ENCODE measurements at regions not wholly inside any gene's neighbourhood (a gene's known extent, or its start where the extent isn't known, plus 50 kb on each side); places are given as distances from the start of the nearest gene placed in this dataset.

DNA sequence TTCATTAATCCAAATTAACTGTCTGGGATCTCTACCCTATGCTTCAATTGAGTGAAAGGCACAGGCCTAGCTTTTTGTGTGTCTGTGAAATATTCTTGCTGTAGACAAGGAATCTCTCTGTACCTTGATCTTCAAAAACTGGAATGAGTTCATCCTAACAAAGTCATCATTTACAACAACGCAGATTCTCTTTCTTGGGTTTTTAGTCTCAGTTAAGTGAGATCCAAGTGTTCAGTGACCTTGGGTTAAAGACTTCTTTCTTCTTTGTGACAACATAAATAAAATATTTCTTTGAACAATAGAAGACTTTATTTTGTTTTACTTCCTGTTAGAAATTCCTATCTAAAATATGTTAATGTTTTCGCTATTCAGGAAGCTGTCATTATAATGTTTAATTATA lies 192.2 kb upstream of the LMNTD1 start:
- H3K27me3 Mint-ChIP-seq, result peaks cover 2 to 12% of the 10 kb centered on the region in 2 donors

DNA sequence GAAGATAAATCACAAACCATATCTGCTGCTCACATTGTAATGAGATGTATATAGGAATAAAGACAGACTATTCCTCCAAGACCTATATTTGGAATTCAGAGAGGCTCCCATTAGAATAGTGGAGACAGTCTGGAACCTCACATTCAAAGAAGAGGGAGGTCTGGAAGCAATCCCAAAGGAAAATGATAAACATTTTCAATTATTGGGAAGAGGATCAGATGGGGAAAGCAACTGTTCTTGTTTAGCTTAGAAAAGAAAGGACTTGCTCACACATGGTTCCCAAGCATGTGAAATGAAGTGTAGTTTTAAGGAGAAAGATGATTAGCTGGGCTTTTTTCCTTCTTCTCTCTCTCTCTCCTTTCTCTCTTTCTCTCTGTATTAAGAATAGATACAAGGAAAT lies 193.0 kb upstream of the LMNTD1 start:
- Mint-ChIP-seq H3K4me1 (no peaks in the 10 kb centered on the region), H3K36me3 (no peaks in the 10 kb centered on the region), H3K27ac (no peak overlapping the region), H3K4me3 (no peak overlapping the region), H3K27me3 (peaks cover 0 to 15% of the 10 kb centered on the region in 2 donors), H3K9me3 (no peaks in the 10 kb centered on the region)
- H3K4me1 ChIP-seq (ENCODE audit: control insufficient read depth in 1 of 2, extremely low read depth in 1 of 2, insufficient read depth in 2 of 2, low read length in 2 of 2), result no peaks in the 10 kb centered on the region
- H3K9me3 ChIP-seq, result no peaks in the 10 kb centered on the region
- ATAC-seq (replicated peaks in 1 of 4) (no peak), DNase-seq (no peak)
- no peaks in the 10 kb centered on the region for H3K27me3 ChIP-seq (replicated peaks in 1 of 2; ENCODE audit: control insufficient read depth in 2 of 2, extremely low read depth in 1 of 2, insufficient read depth in 2 of 2, low read length in 1 of 2)
- no peak overlapping the region for H3K4me3 ChIP-seq (ENCODE audit: control insufficient read depth in 1 of 2, extremely low read depth in 1 of 2, low read length in 1 of 2)
- H3K36me3 ChIP-seq (ENCODE audit: control insufficient read depth in 2 of 2, extremely low read depth in 1 of 2, insufficient read depth in 1 of 2, low read length in 1 of 2), result no peaks in the 10 kb centered on the region
- POLR2A ChIA-PET, result interaction anchor here in 1 of 2 donors (0.6 kb wide), 1 partner anchor 532 kb away, joined by 6 read pairs; no protein-coding TSS in a partner anchor
- CTCF ChIA-PET, result no interaction called here
- no peak overlapping the region for H3K27ac ChIP-seq (ENCODE audit: low read length)

More for the DNA sequence above, 192.2 kb upstream of the LMNTD1 start:
- Histone ChIP-seq H3K4me3 (ENCODE audit: control insufficient read depth in 1 of 2, extremely low read depth in 1 of 2, low read length in 1 of 2) (no peak overlapping the region), H3K27ac (ENCODE audit: low read length) (no peak overlapping the region), H3K9me3 (no peaks in the 10 kb centered on the region), H3K4me1 (ENCODE audit: control insufficient read depth in 1 of 2, extremely low read depth in 1 of 2, insufficient read depth in 2 of 2, low read length in 2 of 2) (no peaks in the 10 kb centered on the region), H3K36me3 (ENCODE audit: control insufficient read depth in 2 of 2, extremely low read depth in 1 of 2, insufficient read depth in 1 of 2, low read length in 1 of 2) (no peaks in the 10 kb centered on the region), H3K27me3 (replicated peaks in 1 of 2; ENCODE audit: control insufficient read depth in 2 of 2, extremely low read depth in 1 of 2, insufficient read depth in 2 of 2, low read length in 1 of 2) (no peaks in the 10 kb centered on the region)
- Mint-ChIP-seq H3K4me1 (no peaks in the 10 kb centered on the region), H3K27ac (no peak overlapping the region), H3K36me3 (no peaks in the 10 kb centered on the region), H3K9me3 (no peaks in the 10 kb centered on the region), H3K4me3 (no peak overlapping the region)
- DNase-seq, result no peak
- ChIA-PET CTCF (no interaction called here), POLR2A (no interaction called here)
- ATAC-seq (replicated peaks in 1 of 4), result no peak
- WGBS (ENCODE audit: insufficient coverage), result no CpG with 5 or more reads among the region's 2 CpGs

DNA sequence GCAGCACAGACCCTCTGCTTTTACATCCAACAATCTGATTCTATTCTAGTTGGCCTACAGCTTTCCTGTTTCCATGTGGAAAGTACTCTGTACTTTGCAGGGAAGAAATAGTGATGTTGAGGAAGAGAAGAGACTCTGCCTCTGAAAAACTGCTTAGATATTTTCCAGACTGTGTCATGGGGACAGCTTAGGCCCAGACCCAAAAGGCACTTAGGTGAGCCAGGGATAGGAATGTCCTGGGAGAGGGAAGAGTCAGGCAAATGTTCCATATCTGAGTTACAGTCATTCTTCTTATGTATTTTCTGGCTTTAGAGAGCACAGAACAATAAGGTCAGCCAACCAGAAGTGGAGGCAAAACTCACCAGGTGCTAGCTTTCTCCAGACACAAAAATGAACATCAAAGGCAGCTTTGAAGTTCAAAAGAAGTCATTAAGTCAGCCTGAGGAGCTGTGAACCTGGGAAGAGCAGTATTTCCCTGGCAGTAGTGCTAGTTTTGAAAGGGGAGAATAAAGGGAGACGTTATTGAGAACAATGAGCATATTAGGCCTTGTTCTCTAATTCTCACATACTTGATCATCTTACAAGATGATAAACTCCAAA lies 199.7 kb upstream of the LMNTD1 start:
- Histone ChIP-seq H3K36me3 (ENCODE audit: control insufficient read depth in 2 of 2, extremely low read depth in 1 of 2, insufficient read depth in 1 of 2, low read length in 1 of 2) (no peaks in the 10 kb centered on the region), H3K27ac (ENCODE audit: low read length) (no peak overlapping the region), H3K4me1 (ENCODE audit: control insufficient read depth in 1 of 2, extremely low read depth in 1 of 2, insufficient read depth in 2 of 2, low read length in 2 of 2) (no peaks in the 10 kb centered on the region), H3K4me3 (ENCODE audit: control insufficient read depth in 1 of 2, extremely low read depth in 1 of 2, low read length in 1 of 2) (no peak overlapping the region), H3K27me3 (replicated peaks in 1 of 2; ENCODE audit: control insufficient read depth in 2 of 2, extremely low read depth in 1 of 2, insufficient read depth in 2 of 2, low read length in 1 of 2) (no peaks in the 10 kb centered on the region), H3K9me3 (no peaks in the 10 kb centered on the region)
- no peak for ATAC-seq (replicated peaks in 1 of 4)
- Mint-ChIP-seq H3K4me1 (no peaks in the 10 kb centered on the region), H3K27me3 (peaks cover 0 to 15% of the 10 kb centered on the region in 2 donors), H3K9me3 (no peaks in the 10 kb centered on the region), H3K36me3 (no peaks in the 10 kb centered on the region), H3K27ac (no peak overlapping the region), H3K4me3 (no peak overlapping the region)
- ChIA-PET CTCF (no interaction called here), POLR2A (no interaction called here)
- WGBS (ENCODE audit: insufficient coverage), result no CpG with 5 or more reads among the region's 1 CpG
- DNase-seq, result no peak

DNA sequence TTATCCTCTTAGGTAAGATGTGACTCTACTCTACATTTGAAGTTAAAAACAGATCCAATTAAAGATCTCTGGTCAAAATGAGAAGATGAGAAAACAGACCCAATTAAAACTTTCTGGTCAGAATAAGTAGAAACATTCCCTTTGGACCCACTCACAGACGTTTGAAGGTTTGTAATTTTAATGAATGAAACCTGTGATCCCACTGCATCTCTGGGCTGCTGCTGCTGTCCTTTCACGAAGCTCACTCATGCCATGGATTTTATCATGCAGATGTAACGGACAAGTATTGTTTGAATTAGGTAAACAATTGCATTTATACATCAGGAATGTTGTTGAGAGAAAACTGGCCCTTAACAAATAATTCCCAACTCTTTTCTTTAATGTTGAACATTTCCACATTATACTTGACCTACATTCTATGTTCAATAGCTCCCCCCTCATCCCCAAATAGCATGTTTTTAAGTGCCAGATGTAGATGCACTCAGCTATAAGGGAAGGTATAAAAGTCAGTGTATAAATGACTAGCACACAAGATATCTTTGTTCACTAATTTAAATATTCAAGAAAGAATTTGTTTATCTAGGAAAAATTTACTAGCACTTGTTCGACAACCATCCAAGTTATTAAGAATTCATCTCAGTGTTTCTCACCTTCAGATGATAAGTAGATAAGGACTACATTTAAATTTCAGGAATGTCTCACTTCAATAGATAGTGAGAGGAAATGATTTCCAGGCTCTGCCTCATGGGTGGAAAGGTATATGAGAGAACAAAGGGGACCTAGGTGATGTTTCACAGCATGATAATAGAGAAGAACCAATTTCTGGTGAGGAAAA lies 202.3 kb upstream of the LMNTD1 start:
- Mint-ChIP-seq H3K36me3 (no peaks in the 10 kb centered on the region), H3K9me3 (no peaks in the 10 kb centered on the region), H3K4me1 (no peaks in the 10 kb centered on the region), H3K4me3 (no peak overlapping the region), H3K27me3 (peaks cover 0 to 4% of the 10 kb centered on the region in 2 donors), H3K27ac (no peak overlapping the region)
- no peaks in the 10 kb centered on the region for H3K4me1 ChIP-seq (ENCODE audit: control insufficient read depth in 1 of 2, extremely low read depth in 1 of 2, insufficient read depth in 2 of 2, low read length in 2 of 2)
- H3K36me3 ChIP-seq (ENCODE audit: control insufficient read depth in 2 of 2, extremely low read depth in 1 of 2, insufficient read depth in 1 of 2, low read length in 1 of 2), result no peaks in the 10 kb centered on the region
- H3K27ac ChIP-seq (ENCODE audit: low read length), result no peak overlapping the region
- no CpG with 5 or more reads among the region's 4 CpGs for WGBS (ENCODE audit: insufficient coverage)
- ATAC-seq (replicated peaks in 1 of 4), result no peak
- ChIA-PET POLR2A (no interaction called here), CTCF (no interaction called here)
- no peaks in the 10 kb centered on the region for H3K9me3 ChIP-seq
- DNase-seq, result no peak
- H3K27me3 ChIP-seq (replicated peaks in 1 of 2; ENCODE audit: control insufficient read depth in 2 of 2, extremely low read depth in 1 of 2, insufficient read depth in 2 of 2, low read length in 1 of 2), result no peaks in the 10 kb centered on the region
- no peak overlapping the region for H3K4me3 ChIP-seq (ENCODE audit: control insufficient read depth in 1 of 2, extremely low read depth in 1 of 2, low read length in 1 of 2)

DNA sequence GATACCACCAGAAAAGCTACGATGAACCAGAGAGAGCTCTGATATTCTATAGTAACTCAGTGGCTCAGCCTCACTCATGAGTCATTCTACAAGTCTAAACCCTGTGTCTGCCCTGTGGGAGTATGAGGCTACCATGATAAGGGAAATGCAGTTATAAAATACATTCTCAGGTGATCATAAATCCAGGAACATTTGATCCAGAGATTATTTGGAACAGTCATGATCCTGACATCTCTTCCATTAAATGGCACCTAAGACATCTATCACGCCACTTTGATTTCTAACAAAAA lies 202.6 kb upstream of the RASSF8 start:
- ATAC-seq (replicated peaks in 1 of 4) (no peak), DNase-seq (no peak)
- H3K4me1 ChIP-seq (ENCODE audit: control insufficient read depth in 1 of 2, extremely low read depth in 1 of 2, insufficient read depth in 2 of 2, low read length in 2 of 2), result no peaks in the 10 kb centered on the region
- H3K36me3 Mint-ChIP-seq, result no peaks in the 10 kb centered on the region
- 60% methylated on average over 1 of the region's 2 CpGs for WGBS (ENCODE audit: insufficient coverage)
- no peaks in the 10 kb centered on the region for H3K9me3 ChIP-seq
- H3K27ac Mint-ChIP-seq, result no peak overlapping the region
- ChIA-PET CTCF (no interaction called here), POLR2A (no interaction called here)
- H3K27me3 Mint-ChIP-seq, result peaks cover 0 to 2% of the 10 kb centered on the region in 2 donors
- H3K27me3 ChIP-seq (replicated peaks in 1 of 2; ENCODE audit: control insufficient read depth in 2 of 2, extremely low read depth in 1 of 2, insufficient read depth in 2 of 2, low read length in 1 of 2), result no peaks in the 10 kb centered on the region
- H3K9me3 Mint-ChIP-seq, result no peaks in the 10 kb centered on the region
- no peak overlapping the region for H3K4me3 ChIP-seq (ENCODE audit: control insufficient read depth in 1 of 2, extremely low read depth in 1 of 2, low read length in 1 of 2)
- H3K27ac ChIP-seq (ENCODE audit: low read length), result no peak overlapping the region
- no peaks in the 10 kb centered on the region for H3K4me1 Mint-ChIP-seq
- no peak overlapping the region for H3K4me3 Mint-ChIP-seq
- no peaks in the 10 kb centered on the region for H3K36me3 ChIP-seq (ENCODE audit: control insufficient read depth in 2 of 2, extremely low read depth in 1 of 2, insufficient read depth in 1 of 2, low read length in 1 of 2)

DNA sequence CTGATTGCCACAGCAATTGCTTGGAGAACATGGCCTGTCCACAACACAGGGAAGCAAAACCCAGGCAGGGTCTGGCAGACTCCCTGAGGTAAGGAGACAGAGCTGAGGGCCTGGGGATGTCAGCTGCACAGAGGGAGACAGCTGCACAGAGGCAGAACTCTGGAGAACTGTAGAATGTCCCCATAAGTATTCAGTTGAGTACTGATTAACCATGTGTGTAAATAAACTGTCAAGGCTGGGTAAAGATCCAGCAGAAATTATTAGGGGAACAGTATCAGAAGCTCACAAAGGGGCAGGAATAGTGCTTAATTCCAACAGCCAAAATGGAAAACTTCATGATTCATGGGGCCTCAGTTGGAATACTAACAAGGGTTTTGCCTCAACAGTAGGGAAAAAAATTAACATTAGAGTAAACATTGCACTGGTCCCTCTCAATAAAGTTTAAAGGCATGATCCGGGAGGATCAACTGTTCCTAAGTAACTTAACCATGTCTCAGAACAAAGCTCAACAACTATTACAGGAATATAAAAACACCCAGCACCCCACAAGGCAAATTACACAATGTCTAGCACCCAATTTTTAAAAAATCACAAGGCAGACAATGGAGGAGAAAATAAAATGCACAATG lies 201.3 kb upstream of the RASSF8 start:
- no peak for ATAC-seq (replicated peaks in 1 of 4)
- POLR2A ChIA-PET, result no interaction called here

More for the DNA sequence above, 201.3 kb upstream of the RASSF8 start:
- Histone ChIP-seq H3K9me3 (no peaks in the 10 kb centered on the region), H3K27ac (ENCODE audit: low read length) (no peak overlapping the region), H3K27me3 (replicated peaks in 1 of 2; ENCODE audit: control insufficient read depth in 2 of 2, extremely low read depth in 1 of 2, insufficient read depth in 2 of 2, low read length in 1 of 2) (no peaks in the 10 kb centered on the region), H3K4me1 (ENCODE audit: control insufficient read depth in 1 of 2, extremely low read depth in 1 of 2, insufficient read depth in 2 of 2, low read length in 2 of 2) (no peaks in the 10 kb centered on the region), H3K36me3 (ENCODE audit: control insufficient read depth in 2 of 2, extremely low read depth in 1 of 2, insufficient read depth in 1 of 2, low read length in 1 of 2) (no peaks in the 10 kb centered on the region), H3K4me3 (ENCODE audit: control insufficient read depth in 1 of 2, extremely low read depth in 1 of 2, low read length in 1 of 2) (no peak overlapping the region)
- H3K4me1 Mint-ChIP-seq, result no peaks in the 10 kb centered on the region
- H3K36me3 Mint-ChIP-seq, result no peaks in the 10 kb centered on the region
- no peak for DNase-seq
- no peaks in the 10 kb centered on the region for H3K9me3 Mint-ChIP-seq
- CTCF ChIA-PET, result no interaction called here
- no peak overlapping the region for H3K4me3 Mint-ChIP-seq
- H3K27ac Mint-ChIP-seq, result no peak overlapping the region
- H3K27me3 Mint-ChIP-seq, result no peaks in the 10 kb centered on the region
- WGBS (ENCODE audit: insufficient coverage), result no CpG with 5 or more reads among the region's 1 CpG

All from T-cell (primary cell).